H9 (cell line): ENCODE measurements at regions not wholly inside any gene's neighbourhood (a gene's known extent, or its start where the extent isn't known, plus 50 kb on each side); places are given as distances from the start of the nearest gene placed in this dataset.

ENCODE experiments used
- DNase-seq: peaks from one replicate; pipeline ENCODE4 v3.0.0-alpha.2; 2017
- H2AFZ ChIP-seq: one replicate; pipeline ENCODE4 v1.6.1; 2013; ENCODE audit warnings: mild to moderate bottlenecking, low read length, control low read depth, moderate library complexity
- H2AK5ac ChIP-seq: 2 replicates; pipeline ENCODE4 v1.6.1; 2013; ENCODE audit warnings: low read length, control low read depth, mixed read lengths; ENCODE audit not compliant: insufficient read length
- H2BK120ac ChIP-seq: one replicate; pipeline ENCODE4 v1.6.1; 2013; ENCODE audit warnings: low read depth, mild to moderate bottlenecking, low read length, control low read depth, inconsistent platforms; ENCODE audit not compliant: poor library complexity, severe bottlenecking
- H2BK12ac ChIP-seq: 2 replicates; pipeline ENCODE4 v1.6.1; 2013; ENCODE audit warnings: low read length, control low read depth, mixed read lengths, low read depth; ENCODE audit not compliant: insufficient read length
- H2BK15ac ChIP-seq: 2 replicates; pipeline ENCODE4 v1.6.1; 2013; ENCODE audit warnings: low read depth, low read length, control low read depth
- H2BK20ac ChIP-seq: one replicate; pipeline ENCODE4 v1.6.1; 2013; ENCODE audit warnings: low read depth, mild to moderate bottlenecking, low read length, control low read depth, inconsistent platforms; ENCODE audit not compliant: poor library complexity, severe bottlenecking
- H2BK5ac ChIP-seq: 2 replicates; pipeline ENCODE4 v1.6.1; 2013; ENCODE audit warnings: low read length, control low read depth, mixed read lengths; ENCODE audit not compliant: insufficient read length
- H3K14ac ChIP-seq: 2 replicates; pipeline ENCODE4 v1.6.1; 2013; ENCODE audit warnings: low read length, control low read depth; ENCODE audit not compliant: insufficient read depth
- H3K18ac ChIP-seq: 2 replicates; pipeline ENCODE4 v1.6.1; 2013; ENCODE audit warnings: low read depth, mild to moderate bottlenecking, mixed read lengths, low read length, control low read depth; ENCODE audit not compliant: insufficient read length
- H3K23ac ChIP-seq: 2 replicates; pipeline ENCODE4 v1.6.1; 2013; ENCODE audit warnings: low read length, control low read depth, mixed read lengths, low read depth; ENCODE audit not compliant: insufficient read length
- H3K23me2 ChIP-seq: 2 replicates; pipeline ENCODE4 v1.6.1; 2013; ENCODE audit warnings: low read depth, mild to moderate bottlenecking, mixed read lengths, low read length, control low read depth; ENCODE audit not compliant: insufficient read length, poor library complexity, severe bottlenecking
- H3K27ac ChIP-seq: 2 replicates; pipeline ENCODE4 v1.5.1; 2013; ENCODE audit warnings: low read length, control low read depth, mixed read lengths, low read depth; ENCODE audit not compliant: insufficient read length
- H3K27me3 ChIP-seq: 2 replicates; pipeline ENCODE4 v1.6.1; 2013; ENCODE audit warnings: low read length, control low read depth, inconsistent platforms; ENCODE audit not compliant: insufficient read depth
- H3K4ac ChIP-seq: 2 replicates; pipeline ENCODE4 v1.6.1; 2013; ENCODE audit warnings: low read depth, mild to moderate bottlenecking, control low read depth, inconsistent platforms, low read length, moderate library complexity
- H3K4me1 ChIP-seq: 2 replicates; pipeline ENCODE4 v1.6.1; 2013; ENCODE audit warnings: low read length, control low read depth, inconsistent platforms; ENCODE audit not compliant: insufficient read depth
- H3K4me2 ChIP-seq: 2 replicates; pipeline ENCODE4 v1.6.1; 2013; ENCODE audit warnings: low read length, control low read depth, mixed read lengths; ENCODE audit not compliant: insufficient read length, insufficient read depth
- H3K56ac ChIP-seq: 2 replicates; pipeline ENCODE4 v1.6.1; 2013; ENCODE audit warnings: low read depth, mild to moderate bottlenecking, mixed read lengths, low read length, control low read depth; ENCODE audit not compliant: insufficient read length
- H3K79me1 ChIP-seq: 2 replicates; pipeline ENCODE4 v1.6.1; 2013; ENCODE audit warnings: low read depth, mild to moderate bottlenecking, moderate library complexity, low read length, control low read depth, inconsistent platforms; ENCODE audit not compliant: insufficient read depth, poor library complexity, severe bottlenecking
- H3K79me2 ChIP-seq: 2 replicates; pipeline ENCODE4 v1.6.1; 2013; ENCODE audit warnings: low read length, control low read depth, inconsistent platforms; ENCODE audit not compliant: insufficient read depth
- H3K9ac ChIP-seq: 2 replicates; pipeline ENCODE4 v1.6.1; 2013; ENCODE audit warnings: low read length, control low read depth, mixed read lengths; ENCODE audit not compliant: insufficient read length; ENCODE audit errors: extremely low read depth
- H3K9me3 ChIP-seq: one replicate; pipeline ENCODE4 v1.6.1; 2013; ENCODE audit warnings: low read depth, low read length, inconsistent platforms; ENCODE audit not compliant: control insufficient read depth
- H3T11ph ChIP-seq: one replicate; pipeline ENCODE4 v1.6.1; 2013; ENCODE audit warnings: mild to moderate bottlenecking, low read length, control low read depth, inconsistent platforms
- H4K20me1 ChIP-seq: one replicate; pipeline ENCODE4 v1.6.1; 2013; ENCODE audit not compliant: control insufficient read depth, insufficient read length, insufficient read depth
- H4K5ac ChIP-seq: 2 replicates; pipeline ENCODE4 v1.6.1; 2013; ENCODE audit warnings: low read depth, mild to moderate bottlenecking, mixed read lengths, low read length, control low read depth; ENCODE audit not compliant: insufficient read length
- H4K8ac ChIP-seq: replicated peaks from 2 replicates; pipeline ENCODE4 v1.6.1; 2013; ENCODE audit warnings: low read length, control low read depth, mixed read lengths, low read depth; ENCODE audit not compliant: insufficient read length
- H4K91ac ChIP-seq: 2 replicates; pipeline ENCODE4 v1.6.1; 2013; ENCODE audit warnings: low read depth, mild to moderate bottlenecking, moderate library complexity, mixed read lengths, low read length, control low read depth; ENCODE audit not compliant: insufficient read length
- H3K27ac Mint-ChIP-seq, 3 experiments: 2 replicates in 2 of 3; 3 replicates in 1 of 3; pipeline ENCODE4 v1.8.0; 2020 to 2021; ENCODE audit warnings: mixed read lengths in 3 of 3, mild to moderate bottlenecking in 1 of 3, moderate library complexity in 1 of 3
- H3K27me3 Mint-ChIP-seq: 2 replicates; pipeline ENCODE4 v1.8.0; 2021; ENCODE audit warnings: low read depth, mild to moderate bottlenecking, moderate library complexity, mixed read lengths
- H3K36me3 Mint-ChIP-seq, 3 experiments: 2 replicates in 2 of 3; 3 replicates in 1 of 3; pipeline ENCODE4 v1.8.0; 2020 to 2021; ENCODE audit warnings: low read depth in 3 of 3, mixed read lengths in 3 of 3; ENCODE audit not compliant: insufficient read depth in 1 of 3
- H3K4me1 Mint-ChIP-seq, 2 experiments: 2 replicates each; pipeline ENCODE4 v1.8.0; 2020; ENCODE audit warnings: mixed read lengths in 2 of 2
- H3K4me3 Mint-ChIP-seq, 2 experiments: 2 replicates in 1 of 2; 3 replicates in 1 of 2; pipeline ENCODE4 v1.8.0; 2020 to 2021; ENCODE audit warnings: mild to moderate bottlenecking in 2 of 2, mixed read lengths in 2 of 2, moderate library complexity in 1 of 2
- H3K9me3 Mint-ChIP-seq, 2 experiments: 2 replicates in 1 of 2; 3 replicates in 1 of 2; pipeline ENCODE4 v1.8.0; 2020; ENCODE audit warnings: mild to moderate bottlenecking in 2 of 2, mixed read lengths in 2 of 2, moderate library complexity in 1 of 2
- CTCF ChIP-seq: fragments of 200-600 bp; sonication (generic); conservative IDR thresholded peaks from 3 replicates; pipeline ENCODE4 v1.8.0; 2021; ENCODE audit warnings: antibody characterized with exemption, mild to moderate bottlenecking
- WGBS: extraction: QIAGEN DNeasy Blood & Tissue Kit; methylation state at CpG from one replicate; pipeline ENCODE4 v1.1.7; 2013; ENCODE audit warnings: missing lambda C conversion rate, low lambda C conversion rate, mixed read lengths; ENCODE audit not compliant: insufficient read length; ENCODE audit errors: extremely low coverage; 5-methylcytosine and 5-hydroxymethylcytosine counted together

DNA sequence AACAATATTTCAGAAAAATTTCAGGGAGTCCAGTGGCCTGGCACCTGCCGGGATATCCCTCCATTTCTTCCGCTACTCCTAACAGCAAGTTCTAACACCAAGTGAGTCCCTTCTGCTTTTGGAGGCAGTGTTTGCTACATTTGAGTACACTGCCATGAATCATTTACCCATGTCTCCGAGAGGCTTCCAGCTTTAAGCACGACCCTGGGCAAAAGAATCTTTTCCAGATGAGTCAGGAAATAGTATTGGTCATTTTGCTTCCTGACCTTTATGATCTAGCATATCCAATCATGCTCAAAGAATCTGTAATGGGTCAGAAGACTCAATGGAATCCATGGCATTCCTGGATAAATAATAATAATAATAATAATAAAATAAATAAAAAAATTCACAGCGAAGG lies 60.7 kb upstream of the FMN2 start:
- no peaks in the 10 kb centered on the region for H3K23me2 ChIP-seq
- no peak overlapping the region for H2BK5ac ChIP-seq
- no peak overlapping the region for H3K23ac ChIP-seq
- H4K5ac ChIP-seq = no peak overlapping the region
- peaks cover 0 to 2% of the 10 kb centered on the region in 2 experiments; a peak in 2 of 5 replicates for H3K9me3 Mint-ChIP-seq
- no peak overlapping the region for H2AK5ac ChIP-seq
- H3K79me2 ChIP-seq = no peaks in the 10 kb centered on the region
- no peak overlapping the region for H3K18ac ChIP-seq
- H3K79me1 ChIP-seq = no peaks in the 10 kb centered on the region
- H3K14ac ChIP-seq = no peak overlapping the region
- no peak overlapping the region for H4K8ac ChIP-seq
- H2BK15ac ChIP-seq = no peak overlapping the region
- H3K27ac ChIP-seq = no peak overlapping the region
- H3K4me1 ChIP-seq = no peaks in the 10 kb centered on the region
- no peak overlapping the region for H2AFZ ChIP-seq
- H3K9ac ChIP-seq = no peak overlapping the region
- H3K4ac ChIP-seq = no peak overlapping the region
- no peak overlapping the region for H4K91ac ChIP-seq
- H3K4me3 Mint-ChIP-seq = no peak overlapping the region
- H2BK12ac ChIP-seq = no peak overlapping the region
- no peak for TF ChIP-seq CTCF
- H3K9me3 ChIP-seq = no peaks in the 10 kb centered on the region
- H3K27me3 Mint-ChIP-seq = no peaks in the 10 kb centered on the region
- H2BK120ac ChIP-seq = no peak overlapping the region
- no CpG with 5 or more reads among the region's 5 CpGs for WGBS
- H2BK20ac ChIP-seq = no peak overlapping the region
- no peaks in the 10 kb centered on the region for H4K20me1 ChIP-seq
- no peak for DNase-seq
- no peaks in the 10 kb centered on the region for H3K36me3 Mint-ChIP-seq
- peaks cover 8% of the 10 kb centered on the region in 2 experiments; a peak in 2 of 4 replicates for H3K4me1 Mint-ChIP-seq
- H3K27ac Mint-ChIP-seq = 0 out of 7 replicates have a peak overlapping the region, but pooled peaks of 1 of the 3 experiments have one; percentile 45
- no peak overlapping the region for H3K56ac ChIP-seq
- H3K4me2 ChIP-seq = no peak overlapping the region
- no peaks in the 10 kb centered on the region for H3K27me3 ChIP-seq
- no peak overlapping the region for H3T11ph ChIP-seq
